ENCODE measurements at regions not wholly inside any gene's neighbourhood (a gene's known extent, or its start where the extent isn't known, plus 50 kb on each side); places are given as distances from the start of the nearest gene placed in this dataset.
A peak's percentile ranks its signal among the peaks of the same experiment; 100 is the strongest.

DNA sequence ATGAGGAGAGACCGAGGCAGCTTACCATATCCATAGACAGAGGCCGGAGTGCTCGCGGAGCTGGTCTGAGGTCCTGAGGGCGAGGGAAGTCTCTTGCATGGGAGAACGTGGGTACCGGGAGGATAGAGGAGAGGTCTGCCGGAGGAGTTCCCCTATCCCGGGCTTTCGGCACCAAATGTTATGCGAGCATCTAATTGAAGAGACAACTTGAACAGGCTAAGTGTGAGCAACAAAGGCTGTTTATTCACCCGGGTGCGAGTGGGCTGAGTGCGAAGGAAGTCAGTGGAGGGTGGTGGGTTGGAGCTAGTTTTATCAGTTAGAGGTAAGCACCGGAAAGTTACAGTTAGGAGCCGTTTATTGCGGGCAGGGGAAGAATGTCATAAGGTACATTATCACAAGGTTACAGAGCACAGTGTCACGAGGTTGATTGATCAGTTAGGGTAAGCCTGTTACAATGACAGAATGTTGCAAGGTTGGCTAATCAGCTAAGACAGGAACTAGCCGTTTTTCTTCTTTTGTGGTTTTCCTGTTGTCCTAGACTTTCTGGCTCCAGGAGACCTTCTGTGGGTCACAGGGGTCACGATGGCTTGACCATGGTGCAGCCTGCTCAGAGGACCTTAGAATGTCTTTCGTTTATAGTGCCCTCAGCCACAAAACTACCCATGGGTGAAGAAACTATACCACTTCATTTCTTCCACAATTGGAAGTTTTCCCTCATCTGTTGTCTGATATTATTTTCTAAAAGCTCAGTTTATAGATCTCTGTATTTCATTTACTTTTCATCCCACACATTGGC, 746.0 kb upstream of the ADGRB3 start (continued):
- TF ChIP-seq, protein P1, sequence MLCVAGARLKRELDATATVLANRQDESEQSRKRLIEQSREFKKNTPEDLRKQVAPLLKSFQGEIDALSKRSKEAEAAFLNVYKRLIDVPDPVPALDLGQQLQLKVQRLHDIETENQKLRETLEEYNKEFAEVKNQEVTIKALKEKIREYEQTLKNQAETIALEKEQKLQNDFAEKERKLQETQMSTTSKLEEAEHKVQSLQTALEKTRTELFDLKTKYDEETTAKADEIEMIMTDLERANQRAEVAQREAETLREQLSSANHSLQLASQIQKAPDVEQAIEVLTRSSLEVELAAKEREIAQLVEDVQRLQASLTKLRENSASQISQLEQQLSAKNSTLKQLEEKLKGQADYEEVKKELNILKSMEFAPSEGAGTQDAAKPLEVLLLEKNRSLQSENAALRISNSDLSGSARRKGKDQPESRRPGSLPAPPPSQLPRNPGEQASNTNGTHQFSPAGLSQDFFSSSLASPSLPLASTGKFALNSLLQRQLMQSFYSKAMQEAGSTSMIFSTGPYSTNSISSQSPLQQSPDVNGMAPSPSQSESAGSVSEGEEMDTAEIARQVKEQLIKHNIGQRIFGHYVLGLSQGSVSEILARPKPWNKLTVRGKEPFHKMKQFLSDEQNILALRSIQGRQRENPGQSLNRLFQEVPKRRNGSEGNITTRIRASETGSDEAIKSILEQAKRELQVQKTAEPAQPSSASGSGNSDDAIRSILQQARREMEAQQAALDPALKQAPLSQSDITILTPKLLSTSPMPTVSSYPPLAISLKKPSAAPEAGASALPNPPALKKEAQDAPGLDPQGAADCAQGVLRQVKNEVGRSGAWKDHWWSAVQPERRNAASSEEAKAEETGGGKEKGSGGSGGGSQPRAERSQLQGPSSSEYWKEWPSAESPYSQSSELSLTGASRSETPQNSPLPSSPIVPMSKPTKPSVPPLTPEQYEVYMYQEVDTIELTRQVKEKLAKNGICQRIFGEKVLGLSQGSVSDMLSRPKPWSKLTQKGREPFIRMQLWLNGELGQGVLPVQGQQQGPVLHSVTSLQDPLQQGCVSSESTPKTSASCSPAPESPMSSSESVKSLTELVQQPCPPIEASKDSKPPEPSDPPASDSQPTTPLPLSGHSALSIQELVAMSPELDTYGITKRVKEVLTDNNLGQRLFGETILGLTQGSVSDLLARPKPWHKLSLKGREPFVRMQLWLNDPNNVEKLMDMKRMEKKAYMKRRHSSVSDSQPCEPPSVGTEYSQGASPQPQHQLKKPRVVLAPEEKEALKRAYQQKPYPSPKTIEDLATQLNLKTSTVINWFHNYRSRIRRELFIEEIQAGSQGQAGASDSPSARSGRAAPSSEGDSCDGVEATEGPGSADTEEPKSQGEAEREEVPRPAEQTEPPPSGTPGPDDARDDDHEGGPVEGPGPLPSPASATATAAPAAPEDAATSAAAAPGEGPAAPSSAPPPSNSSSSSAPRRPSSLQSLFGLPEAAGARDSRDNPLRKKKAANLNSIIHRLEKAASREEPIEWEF (CRISPR knock-in tag; IDR thresholded peaks at IDR 0.05), result peak; percentile 93
- TF ChIP-seq EP400 (IDR thresholded peaks at IDR 0.05) (peak; percentile 86), CREM (IDR thresholded peaks at IDR 0.05; ENCODE audit: low read depth) (peak; percentile 89), RBM22 (IDR thresholded peaks at IDR 0.05; ENCODE audit: low read depth, low read length, poor library complexity, severe bottlenecking) (peak; percentile 69), ZNF24 (IDR thresholded peaks at IDR 0.05) (peak; percentile 95), MAFK (IDR thresholded peaks at IDR 0.05; ENCODE audit: low read length) (no peak), PYGO2 (tag; IDR thresholded peaks at IDR 0.05) (peak; percentile 82; the same call in 1 of the 2 replicates)
- TF ChIP-seq, protein P2, sequence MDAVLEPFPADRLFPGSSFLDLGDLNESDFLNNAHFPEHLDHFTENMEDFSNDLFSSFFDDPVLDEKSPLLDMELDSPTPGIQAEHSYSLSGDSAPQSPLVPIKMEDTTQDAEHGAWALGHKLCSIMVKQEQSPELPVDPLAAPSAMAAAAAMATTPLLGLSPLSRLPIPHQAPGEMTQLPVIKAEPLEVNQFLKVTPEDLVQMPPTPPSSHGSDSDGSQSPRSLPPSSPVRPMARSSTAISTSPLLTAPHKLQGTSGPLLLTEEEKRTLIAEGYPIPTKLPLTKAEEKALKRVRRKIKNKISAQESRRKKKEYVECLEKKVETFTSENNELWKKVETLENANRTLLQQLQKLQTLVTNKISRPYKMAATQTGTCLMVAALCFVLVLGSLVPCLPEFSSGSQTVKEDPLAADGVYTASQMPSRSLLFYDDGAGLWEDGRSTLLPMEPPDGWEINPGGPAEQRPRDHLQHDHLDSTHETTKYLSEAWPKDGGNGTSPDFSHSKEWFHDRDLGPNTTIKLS (IDR thresholded peaks at IDR 0.05; ENCODE audit: borderline replicate concordance, low read depth), result peak; percentile 65; the same call in 1 of the 2 replicates
- TF ChIP-seq, protein P3, sequence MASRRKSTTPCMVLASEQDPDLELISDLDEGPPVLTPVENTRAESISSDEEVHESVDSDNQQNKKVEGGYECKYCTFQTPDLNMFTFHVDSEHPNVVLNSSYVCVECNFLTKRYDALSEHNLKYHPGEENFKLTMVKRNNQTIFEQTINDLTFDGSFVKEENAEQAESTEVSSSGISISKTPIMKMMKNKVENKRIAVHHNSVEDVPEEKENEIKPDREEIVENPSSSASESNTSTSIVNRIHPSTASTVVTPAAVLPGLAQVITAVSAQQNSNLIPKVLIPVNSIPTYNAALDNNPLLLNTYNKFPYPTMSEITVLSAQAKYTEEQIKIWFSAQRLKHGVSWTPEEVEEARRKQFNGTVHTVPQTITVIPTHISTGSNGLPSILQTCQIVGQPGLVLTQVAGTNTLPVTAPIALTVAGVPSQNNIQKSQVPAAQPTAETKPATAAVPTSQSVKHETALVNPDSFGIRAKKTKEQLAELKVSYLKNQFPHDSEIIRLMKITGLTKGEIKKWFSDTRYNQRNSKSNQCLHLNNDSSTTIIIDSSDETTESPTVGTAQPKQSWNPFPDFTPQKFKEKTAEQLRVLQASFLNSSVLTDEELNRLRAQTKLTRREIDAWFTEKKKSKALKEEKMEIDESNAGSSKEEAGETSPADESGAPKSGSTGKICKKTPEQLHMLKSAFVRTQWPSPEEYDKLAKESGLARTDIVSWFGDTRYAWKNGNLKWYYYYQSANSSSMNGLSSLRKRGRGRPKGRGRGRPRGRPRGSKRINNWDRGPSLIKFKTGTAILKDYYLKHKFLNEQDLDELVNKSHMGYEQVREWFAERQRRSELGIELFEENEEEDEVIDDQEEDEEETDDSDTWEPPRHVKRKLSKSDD (conservative IDR thresholded peaks at IDR 0.05; ENCODE audit: low read length), result no peak
- TF ChIP-seq, protein P4, sequence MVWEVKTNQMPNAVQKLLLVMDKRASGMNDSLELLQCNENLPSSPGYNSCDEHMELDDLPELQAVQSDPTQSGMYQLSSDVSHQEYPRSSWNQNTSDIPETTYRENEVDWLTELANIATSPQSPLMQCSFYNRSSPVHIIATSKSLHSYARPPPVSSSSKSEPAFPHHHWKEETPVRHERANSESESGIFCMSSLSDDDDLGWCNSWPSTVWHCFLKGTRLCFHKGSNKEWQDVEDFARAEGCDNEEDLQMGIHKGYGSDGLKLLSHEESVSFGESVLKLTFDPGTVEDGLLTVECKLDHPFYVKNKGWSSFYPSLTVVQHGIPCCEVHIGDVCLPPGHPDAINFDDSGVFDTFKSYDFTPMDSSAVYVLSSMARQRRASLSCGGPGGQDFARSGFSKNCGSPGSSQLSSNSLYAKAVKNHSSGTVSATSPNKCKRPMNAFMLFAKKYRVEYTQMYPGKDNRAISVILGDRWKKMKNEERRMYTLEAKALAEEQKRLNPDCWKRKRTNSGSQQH (CRISPR knock-in tag; IDR thresholded peaks at IDR 0.05), result no peak; the same call in 1 of the 2 replicates
- TF ChIP-seq, protein P5, sequence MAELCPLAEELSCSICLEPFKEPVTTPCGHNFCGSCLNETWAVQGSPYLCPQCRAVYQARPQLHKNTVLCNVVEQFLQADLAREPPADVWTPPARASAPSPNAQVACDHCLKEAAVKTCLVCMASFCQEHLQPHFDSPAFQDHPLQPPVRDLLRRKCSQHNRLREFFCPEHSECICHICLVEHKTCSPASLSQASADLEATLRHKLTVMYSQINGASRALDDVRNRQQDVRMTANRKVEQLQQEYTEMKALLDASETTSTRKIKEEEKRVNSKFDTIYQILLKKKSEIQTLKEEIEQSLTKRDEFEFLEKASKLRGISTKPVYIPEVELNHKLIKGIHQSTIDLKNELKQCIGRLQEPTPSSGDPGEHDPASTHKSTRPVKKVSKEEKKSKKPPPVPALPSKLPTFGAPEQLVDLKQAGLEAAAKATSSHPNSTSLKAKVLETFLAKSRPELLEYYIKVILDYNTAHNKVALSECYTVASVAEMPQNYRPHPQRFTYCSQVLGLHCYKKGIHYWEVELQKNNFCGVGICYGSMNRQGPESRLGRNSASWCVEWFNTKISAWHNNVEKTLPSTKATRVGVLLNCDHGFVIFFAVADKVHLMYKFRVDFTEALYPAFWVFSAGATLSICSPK (IDR thresholded peaks at IDR 0.05; ENCODE audit: borderline replicate concordance), result peak; percentile 68; the same call in 1 of the 2 replicates

Measured in K562 (cell line).